ENCODE measurements at regions not wholly inside any gene's neighbourhood (a gene's known extent, or its start where the extent isn't known, plus 50 kb on each side); places are given as distances from the start of the nearest gene placed in this dataset.

- no peak overlapping the region for H3K4me3 ChIP-seq (ENCODE audit: low read depth, low read length)
- DNase-seq (ENCODE audit: low read depth): no peak
- TF ChIP-seq CTCF (IDR thresholded peaks at IDR 0.05; ENCODE audit: insufficient read depth, low read depth, low read length, missing control alignments): no peak
Observed at GRCh38 chr3:5531741-5532290, 344.3 kb downstream of the EDEM1 start.

GRCh38 chr3:5540532-5540931 is 353.0 kb downstream of the EDEM1 start:
- no peak for DNase-seq (ENCODE audit: low read depth)
- H3K4me3 ChIP-seq (ENCODE audit: low read depth, low read length): no peak overlapping the region
- TF ChIP-seq CTCF (IDR thresholded peaks at IDR 0.05; ENCODE audit: insufficient read depth, low read depth, low read length, missing control alignments): no peak

GRCh38 chr3:5542472-5542871 is 355.0 kb downstream of the EDEM1 start:
- TF ChIP-seq CTCF (IDR thresholded peaks at IDR 0.05; ENCODE audit: insufficient read depth, low read depth, low read length, missing control alignments): no peak
- no peak overlapping the region for H3K4me3 ChIP-seq (ENCODE audit: low read depth, low read length)
- DNase-seq (ENCODE audit: low read depth): no peak

- no peak overlapping the region for H3K4me3 ChIP-seq (ENCODE audit: low read depth, low read length)
- no peak for DNase-seq (ENCODE audit: low read depth)
- TF ChIP-seq CTCF (IDR thresholded peaks at IDR 0.05; ENCODE audit: insufficient read depth, low read depth, low read length, missing control alignments): no peak
Observed at GRCh38 chr3:5543047-5543446, 355.5 kb downstream of the EDEM1 start.

- no peak overlapping the region for H3K4me3 ChIP-seq (ENCODE audit: low read depth, low read length)
- no peak for TF ChIP-seq CTCF (IDR thresholded peaks at IDR 0.05; ENCODE audit: insufficient read depth, low read depth, low read length, missing control alignments)
- DNase-seq (ENCODE audit: low read depth): no peak
Observed at GRCh38 chr3:5545719-5546118, 358.2 kb downstream of the EDEM1 start.

GRCh38 chr3:5553203-5553602 is 365.7 kb downstream of the EDEM1 start:
- no peak overlapping the region for H3K4me3 ChIP-seq (ENCODE audit: low read depth, low read length)
- DNase-seq (ENCODE audit: low read depth): no peak
- TF ChIP-seq CTCF (IDR thresholded peaks at IDR 0.05; ENCODE audit: insufficient read depth, low read depth, low read length, missing control alignments): no peak

- no peak for DNase-seq (ENCODE audit: low read depth)
- no peak overlapping the region for H3K4me3 ChIP-seq (ENCODE audit: low read depth, low read length)
- no peak for TF ChIP-seq CTCF (IDR thresholded peaks at IDR 0.05; ENCODE audit: insufficient read depth, low read depth, low read length, missing control alignments)
Observed at GRCh38 chr3:5554245-5554747, 366.8 kb downstream of the EDEM1 start.
